SK-N-SH treated with all-trans-retinoic acid at 6 μM for 48 hours (cell line): ENCODE measurements at regions not wholly inside any gene's neighbourhood (a gene's known extent, or its start where the extent isn't known, plus 50 kb on each side); places are given as distances from the start of the nearest gene placed in this dataset.
"Not testable (repeated sequence)": the region's sequence is repeated elsewhere in the genome, so short reads cannot be mapped to it uniquely, and the experiment has no call there.

Experiments used
- BACH2 ChIP-seq: fragments of 250-450 bp; sonication (Bioruptor Pico); IDR thresholded peaks from 2 replicates; pipeline ENCODE4 v1.9.0; 2021; ENCODE audit warnings: mild to moderate bottlenecking, borderline replicate concordance
- ESRRG ChIP-seq: fragments of 250-450 bp; sonication (Bioruptor Pico); IDR thresholded peaks from 2 replicates; pipeline ENCODE4 v1.6.1; 2021; ENCODE audit warnings: mild to moderate bottlenecking
- GLIS3 ChIP-seq: fragments of 250-450 bp; sonication (Bioruptor Pico); IDR thresholded peaks from 2 replicates; pipeline ENCODE4 v1.5.0; 2020; ENCODE audit warnings: mild to moderate bottlenecking, moderate library complexity
- OSR1 ChIP-seq: fragments of 250-450 bp; sonication (Bioruptor Pico); IDR thresholded peaks from 2 replicates; pipeline ENCODE4 v1.8.0; 2022; ENCODE audit warnings: moderate library complexity, mild to moderate bottlenecking, inconsistent platforms
- ZC3H10 ChIP-seq: fragments of 250-450 bp; sonication (Bioruptor Pico); IDR thresholded peaks from 2 replicates; pipeline ENCODE4 v1.5.1; 2021; ENCODE audit warnings: mild to moderate bottlenecking, moderate library complexity
- ZFP3 ChIP-seq: fragments of 250-450 bp; sonication (Bioruptor Pico); IDR thresholded peaks from 2 replicates; pipeline ENCODE4 v1.5.0; 2020; ENCODE audit warnings: mild to moderate bottlenecking, moderate library complexity
- ZNF70 ChIP-seq: fragments of 450-650 bp; formaldehyde crosslinking; IDR thresholded peaks from 2 replicates; pipeline ENCODE4 v1.5.0; 2020; ENCODE audit warnings: mild to moderate bottlenecking, moderate library complexity
- TF ChIP-seq, protein P1 (sequence below): fragments of 250-450 bp; sonication (Bioruptor Pico); IDR thresholded peaks from 2 replicates; pipeline ENCODE4 v1.8.0; 2020; ENCODE audit warnings: mild to moderate bottlenecking, moderate library complexity, borderline replicate concordance
- TF ChIP-seq, protein P2 (sequence below): fragments of 250-450 bp; sonication (Bioruptor Pico); IDR thresholded peaks from 2 replicates; pipeline ENCODE4 v1.8.0; 2021; ENCODE audit warnings: low read depth, mild to moderate bottlenecking, moderate library complexity, borderline replicate concordance
- TF ChIP-seq, protein P3 (sequence below): fragments of 250-450 bp; sonication (Bioruptor Pico); IDR thresholded peaks from 2 replicates; pipeline ENCODE4 v1.5.1; 2021; ENCODE audit warnings: mild to moderate bottlenecking, moderate library complexity
- TF ChIP-seq, protein P4 (sequence below): fragments of 250-450 bp; sonication (Bioruptor Pico); IDR thresholded peaks from 2 replicates; pipeline ENCODE4 v1.5.1; 2020; ENCODE audit warnings: low read depth, mild to moderate bottlenecking, moderate library complexity

DNA sequence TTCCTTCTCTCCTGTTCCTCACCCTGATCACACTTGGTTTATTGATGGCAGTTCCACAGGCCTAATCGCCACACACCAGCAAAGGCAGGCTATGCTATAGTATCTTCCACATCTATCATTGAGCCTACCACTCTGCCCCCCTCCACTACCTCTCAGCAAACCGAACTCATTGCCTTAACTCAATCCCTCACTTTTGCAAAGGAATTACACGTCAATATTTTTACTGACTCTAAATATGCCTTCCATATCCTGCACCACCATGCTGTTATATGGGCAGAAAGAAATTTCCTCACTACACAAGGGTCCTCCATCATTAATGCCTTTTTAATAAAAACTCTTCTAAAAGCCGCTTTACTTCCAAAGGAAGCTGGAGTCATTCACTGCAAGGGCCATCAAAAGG lies 93.4 kb upstream of the TRIM24 start:
- TF ChIP-seq ZFP3, ZC3H10, ZNF70, OSR1, GLIS3, ESRRG, BACH2 (CRISPR knock-in tag): not testable (repeated sequence)
- TF ChIP-seq, protein P1, sequence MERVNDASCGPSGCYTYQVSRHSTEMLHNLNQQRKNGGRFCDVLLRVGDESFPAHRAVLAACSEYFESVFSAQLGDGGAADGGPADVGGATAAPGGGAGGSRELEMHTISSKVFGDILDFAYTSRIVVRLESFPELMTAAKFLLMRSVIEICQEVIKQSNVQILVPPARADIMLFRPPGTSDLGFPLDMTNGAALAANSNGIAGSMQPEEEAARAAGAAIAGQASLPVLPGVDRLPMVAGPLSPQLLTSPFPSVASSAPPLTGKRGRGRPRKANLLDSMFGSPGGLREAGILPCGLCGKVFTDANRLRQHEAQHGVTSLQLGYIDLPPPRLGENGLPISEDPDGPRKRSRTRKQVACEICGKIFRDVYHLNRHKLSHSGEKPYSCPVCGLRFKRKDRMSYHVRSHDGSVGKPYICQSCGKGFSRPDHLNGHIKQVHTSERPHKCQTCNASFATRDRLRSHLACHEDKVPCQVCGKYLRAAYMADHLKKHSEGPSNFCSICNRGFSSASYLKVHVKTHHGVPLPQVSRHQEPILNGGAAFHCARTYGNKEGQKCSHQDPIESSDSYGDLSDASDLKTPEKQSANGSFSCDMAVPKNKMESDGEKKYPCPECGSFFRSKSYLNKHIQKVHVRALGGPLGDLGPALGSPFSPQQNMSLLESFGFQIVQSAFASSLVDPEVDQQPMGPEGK (CRISPR knock-in tag): not testable (repeated sequence)
- TF ChIP-seq, protein P2, sequence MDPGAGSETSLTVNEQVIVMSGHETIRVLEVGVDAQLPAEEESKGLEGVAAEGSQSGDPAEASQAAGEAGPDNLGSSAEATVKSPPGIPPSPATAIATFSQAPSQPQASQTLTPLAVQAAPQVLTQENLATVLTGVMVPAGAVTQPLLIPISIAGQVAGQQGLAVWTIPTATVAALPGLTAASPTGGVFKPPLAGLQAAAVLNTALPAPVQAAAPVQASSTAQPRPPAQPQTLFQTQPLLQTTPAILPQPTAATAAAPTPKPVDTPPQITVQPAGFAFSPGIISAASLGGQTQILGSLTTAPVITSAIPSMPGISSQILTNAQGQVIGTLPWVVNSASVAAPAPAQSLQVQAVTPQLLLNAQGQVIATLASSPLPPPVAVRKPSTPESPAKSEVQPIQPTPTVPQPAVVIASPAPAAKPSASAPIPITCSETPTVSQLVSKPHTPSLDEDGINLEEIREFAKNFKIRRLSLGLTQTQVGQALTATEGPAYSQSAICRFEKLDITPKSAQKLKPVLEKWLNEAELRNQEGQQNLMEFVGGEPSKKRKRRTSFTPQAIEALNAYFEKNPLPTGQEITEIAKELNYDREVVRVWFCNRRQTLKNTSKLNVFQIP (CRISPR knock-in tag): not testable (repeated sequence)
- TF ChIP-seq, protein P3, sequence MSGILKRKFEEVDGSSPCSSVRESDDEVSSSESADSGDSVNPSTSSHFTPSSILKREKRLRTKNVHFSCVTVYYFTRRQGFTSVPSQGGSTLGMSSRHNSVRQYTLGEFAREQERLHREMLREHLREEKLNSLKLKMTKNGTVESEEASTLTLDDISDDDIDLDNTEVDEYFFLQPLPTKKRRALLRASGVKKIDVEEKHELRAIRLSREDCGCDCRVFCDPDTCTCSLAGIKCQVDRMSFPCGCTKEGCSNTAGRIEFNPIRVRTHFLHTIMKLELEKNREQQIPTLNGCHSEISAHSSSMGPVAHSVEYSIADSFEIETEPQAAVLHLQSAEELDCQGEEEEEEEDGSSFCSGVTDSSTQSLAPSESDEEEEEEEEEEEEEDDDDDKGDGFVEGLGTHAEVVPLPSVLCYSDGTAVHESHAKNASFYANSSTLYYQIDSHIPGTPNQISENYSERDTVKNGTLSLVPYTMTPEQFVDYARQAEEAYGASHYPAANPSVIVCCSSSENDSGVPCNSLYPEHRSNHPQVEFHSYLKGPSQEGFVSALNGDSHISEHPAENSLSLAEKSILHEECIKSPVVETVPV (CRISPR knock-in tag): not testable (repeated sequence)
- TF ChIP-seq, protein P4, sequence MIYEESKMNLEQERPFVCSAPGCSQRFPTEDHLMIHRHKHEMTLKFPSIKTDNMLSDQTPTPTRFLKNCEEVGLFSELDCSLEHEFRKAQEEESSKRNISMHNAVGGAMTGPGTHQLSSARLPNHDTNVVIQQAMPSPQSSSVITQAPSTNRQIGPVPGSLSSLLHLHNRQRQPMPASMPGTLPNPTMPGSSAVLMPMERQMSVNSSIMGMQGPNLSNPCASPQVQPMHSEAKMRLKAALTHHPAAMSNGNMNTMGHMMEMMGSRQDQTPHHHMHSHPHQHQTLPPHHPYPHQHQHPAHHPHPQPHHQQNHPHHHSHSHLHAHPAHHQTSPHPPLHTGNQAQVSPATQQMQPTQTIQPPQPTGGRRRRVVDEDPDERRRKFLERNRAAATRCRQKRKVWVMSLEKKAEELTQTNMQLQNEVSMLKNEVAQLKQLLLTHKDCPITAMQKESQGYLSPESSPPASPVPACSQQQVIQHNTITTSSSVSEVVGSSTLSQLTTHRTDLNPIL (CRISPR knock-in tag): not testable (repeated sequence)
